HG02884 (cell line): ENCODE measurements at regions not wholly inside any gene's neighbourhood (a gene's known extent, or its start where the extent isn't known, plus 50 kb on each side); places are given as distances from the start of the nearest gene placed in this dataset.
"Not testable (repeated sequence)": the region's sequence is repeated elsewhere in the genome, so short reads cannot be mapped to it uniquely, and the experiment has no call there.

Experiments used
- ATAC-seq: cut with Tn5 transposase; IDR thresholded peaks from one replicate; pipeline ENCODE4 v1.9.1; 2021; ENCODE audit warnings: mild to moderate bottlenecking, moderate library complexity; ENCODE audit not compliant: unreplicated experiment

- ATAC-seq = no peak
These were observed 945.3 kb downstream of the TRIB2 start for GRCh38 chr2:13662055-13662454.

- no peak for ATAC-seq
These were observed 950.1 kb downstream of the TRIB2 start for GRCh38 chr2:13666582-13667414.

- ATAC-seq = no peak
These were observed 950.6 kb downstream of the TRIB2 start for GRCh38 chr2:13667415-13667757.

- no peak for ATAC-seq
These were observed 952.9 kb downstream of the TRIB2 start for GRCh38 chr2:13669607-13670006.

GRCh38 chr2:13673821-13674220 lies 957.1 kb downstream of the TRIB2 start:
- not testable (repeated sequence) for ATAC-seq

- no peak for ATAC-seq
These were observed 956.2 kb upstream of the LRATD1 start for GRCh38 chr2:13676269-13676668.

GRCh38 chr2:13681936-13682335 lies 950.6 kb upstream of the LRATD1 start:
- ATAC-seq = no peak

GRCh38 chr2:13682540-13683272 lies 949.8 kb upstream of the LRATD1 start:
- ATAC-seq = no peak

- ATAC-seq = no peak
These were observed 946.3 kb upstream of the LRATD1 start for GRCh38 chr2:13686262-13686661.

- ATAC-seq = no peak
These were observed 937.8 kb upstream of the LRATD1 start for GRCh38 chr2:13694673-13695072.

GRCh38 chr2:13696601-13697000 lies 935.9 kb upstream of the LRATD1 start:
- no peak for ATAC-seq

- ATAC-seq = no peak
These were observed 933.7 kb upstream of the LRATD1 start for GRCh38 chr2:13698847-13699246.

- ATAC-seq = not testable (repeated sequence)
These were observed 932.6 kb upstream of the LRATD1 start for GRCh38 chr2:13699939-13700338.

GRCh38 chr2:13711154-13711553 lies 921.4 kb upstream of the LRATD1 start:
- no peak for ATAC-seq

GRCh38 chr2:13714466-13714865 lies 918.1 kb upstream of the LRATD1 start:
- no peak for ATAC-seq

- ATAC-seq = no peak
These were observed 906.6 kb upstream of the LRATD1 start for GRCh38 chr2:13725945-13726344.

GRCh38 chr2:13745330-13745729 lies 887.2 kb upstream of the LRATD1 start:
- no peak for ATAC-seq

GRCh38 chr2:13751955-13752354 lies 880.6 kb upstream of the LRATD1 start:
- ATAC-seq = no peak

- ATAC-seq = no peak
These were observed 874.1 kb upstream of the LRATD1 start for GRCh38 chr2:13758412-13758811.

GRCh38 chr2:13768274-13768673 lies 864.2 kb upstream of the LRATD1 start:
- no peak for ATAC-seq

- ATAC-seq = no peak
These were observed 862.2 kb upstream of the LRATD1 start for GRCh38 chr2:13770279-13770678.

GRCh38 chr2:13779996-13780395 lies 852.5 kb upstream of the LRATD1 start:
- no peak for ATAC-seq
